K562 (cell line): ENCODE measurements at regions not wholly inside any gene's neighbourhood (a gene's known extent, or its start where the extent isn't known, plus 50 kb on each side); places are given as distances from the start of the nearest gene placed in this dataset.

Source experiments
- ATAC-seq: fragments of 200-7000 bp; cut with Tn5 transposase; 3 replicates; pipeline ENCODE4 v1.9.1; 2020; ENCODE audit warnings: moderate library complexity
- BruUV-seq: library from RNA; stranded (reverse); fragments of 400-500 nt; replicated peaks from 2 replicates; lab custom pipeline; 2021; lab: Mats Ljungman, UMichigan
- CTCF ChIA-PET: fragments of 300-600 bp; formaldehyde crosslinking; extraction: SDS; loops from one replicate; lab custom pipeline; 2021; ENCODE audit warnings: low intra/inter-chr PET ratio; lab: Yijun Ruan, JAX
- POLR2A ChIA-PET: fragments of 300-600, 350-650 bp; sonication (Branson Sonifier 250); formaldehyde crosslinking; extraction: SDS; loops from one replicate; lab custom pipeline; 2021; ENCODE audit warnings: antibody characterized with exemption, inconsistent platforms; lab: Yijun Ruan, JAX
- DNase-seq, 4 experiments: peaks; one replicate each; pipeline versions ENCODE4 v3.0.0 to v3.0.0-alpha.2; 2011 to 2018; ENCODE audit warnings: low spot score in 3 of 4, mixed read lengths in 3 of 4; ENCODE audit errors: extremely low read depth in 1 of 4
- FAIRE-seq: peaks from 2 replicates; lab custom pipeline; 2011; peaks lifted over from hg19 to GRCh38; lab: Jason Lieb, UNC
- H2AFZ ChIP-seq: 2 replicates; pipeline ENCODE4 v1.6.0; 2011; ENCODE audit warnings: low read depth, low read length, control low read depth, inconsistent platforms
- H3K27ac ChIP-seq: fragments of 200-600 bp; 3 replicates; pipeline ENCODE4 v1.8.0; 2011; ENCODE audit warnings: low read depth, mild to moderate bottlenecking, control low read depth, inconsistent platforms, low read length, moderate library complexity, mixed read lengths; ENCODE audit errors: extremely low read depth
- H3K27me3 ChIP-seq, 2 experiments: fragments of 300-600 bp in 1 of 2; 2 replicates in 1 of 2; 3 replicates in 1 of 2; pipeline versions ENCODE4 v1.6.0 to v1.8.0; 2011; ENCODE audit warnings: inconsistent platforms in 2 of 2, low read length in 2 of 2, mild to moderate bottlenecking in 1 of 2, mixed read lengths in 1 of 2, moderate library complexity in 1 of 2; ENCODE audit not compliant: control insufficient read depth in 2 of 2, insufficient read depth in 2 of 2
- H3K36me3 ChIP-seq: fragments of 300-600 bp; 3 replicates; pipeline ENCODE4 v1.8.0; 2011; ENCODE audit warnings: mild to moderate bottlenecking, low read length, inconsistent platforms; ENCODE audit not compliant: control insufficient read depth, insufficient read depth
- H3K4me1 ChIP-seq, 2 experiments: fragments of 200-600 bp in 1 of 2; replicated peaks in 1 of 2; 2 replicates in 1 of 2; 3 replicates in 1 of 2; pipeline versions ENCODE4 v1.5.1 to v1.8.0; 2011; ENCODE audit warnings: inconsistent platforms in 2 of 2, low read length in 2 of 2, mild to moderate bottlenecking in 1 of 2, mixed read lengths in 1 of 2, moderate library complexity in 1 of 2; ENCODE audit not compliant: control insufficient read depth in 2 of 2, insufficient read depth in 2 of 2
- H3K4me2 ChIP-seq: 2 replicates; pipeline ENCODE4 v1.6.1; 2011; ENCODE audit warnings: low read length, control low read depth, inconsistent platforms, mixed read lengths; ENCODE audit not compliant: insufficient read depth
- H3K4me3 ChIP-seq: fragments of 200-600 bp; sonication (generic), shearing (Covaris generic); 2 replicates; pipeline ENCODE4 v1.5.1; 2016; ENCODE audit warnings: control low read depth, inconsistent platforms
- H3K79me2 ChIP-seq: fragments of 200-600 bp; 3 replicates; pipeline ENCODE4 v1.8.0; 2011; ENCODE audit warnings: low read length, inconsistent platforms; ENCODE audit not compliant: control insufficient read depth, insufficient read depth
- H3K9ac ChIP-seq, 2 experiments: 2 replicates each; pipeline versions ENCODE4 v1.6.0 to v1.6.1; 2011; ENCODE audit warnings: low read depth in 2 of 2, low read length in 2 of 2, control low read depth in 1 of 2, inconsistent platforms in 1 of 2, mild to moderate bottlenecking in 1 of 2, mixed read lengths in 1 of 2; ENCODE audit not compliant: insufficient read depth in 1 of 2
- H3K9me1 ChIP-seq: one replicate; pipeline ENCODE4 v1.6.0; 2011; ENCODE audit warnings: inconsistent platforms, mild to moderate bottlenecking, low read length, moderate library complexity; ENCODE audit not compliant: control insufficient read depth, insufficient read depth
- H3K9me3 ChIP-seq: replicated peaks from 2 replicates; pipeline ENCODE4 v1.5.1; 2011; ENCODE audit warnings: low read depth, low read length, inconsistent platforms; ENCODE audit not compliant: control insufficient read depth, insufficient read depth
- H4K20me1 ChIP-seq: replicated peaks from 2 replicates; pipeline ENCODE4 v1.6.1; 2011; ENCODE audit warnings: low read length, inconsistent platforms, mixed read lengths; ENCODE audit not compliant: control insufficient read depth, insufficient read depth
- CHD2 ChIP-seq: IDR thresholded peaks from 2 replicates; pipeline ENCODE4 v1.6.1; 2011; ENCODE audit warnings: low read depth, low read length
- CTCF ChIP-seq, 3 experiments: IDR thresholded peaks in 2 of 3; conservative IDR thresholded peaks in 1 of 3; 2 replicates each; pipeline ENCODE4 v1.5.1; 2011 to 2012; ENCODE audit warnings: low read length in 3 of 3, mild to moderate bottlenecking in 3 of 3, control low read depth in 2 of 3, improper control_type of control experiment in 1 of 3, inconsistent platforms in 1 of 3, low read depth in 1 of 3, mixed read lengths in 1 of 3, moderate library complexity in 1 of 3; ENCODE audit not compliant: insufficient read depth in 2 of 3
- E4F1 ChIP-seq: fragments of 250-450 bp; sonication (Bioruptor Pico); IDR thresholded peaks from 2 replicates; pipeline ENCODE4 v1.5.0; 2021; ENCODE audit warnings: mild to moderate bottlenecking, borderline replicate concordance
- ELK1 ChIP-seq: sonication (generic); formaldehyde crosslinking; IDR thresholded peaks from 2 replicates; pipeline ENCODE4 v1.8.1; 2022; ENCODE audit warnings: missing genetic modification reagents
- HNRNPK ChIP-seq: fragments of 200-400 bp; formaldehyde crosslinking; IDR thresholded peaks from one replicate; pipeline ENCODE4 v1.6.1; 2018; ENCODE audit warnings: mild to moderate bottlenecking, low read depth, low read length; ENCODE audit not compliant: poor library complexity, severe bottlenecking
- KDM4B ChIP-seq, 2 experiments: fragments of 450-650 bp in 1 of 2; sonication (generic) in 1 of 2; IDR thresholded peaks; 2 replicates each; pipeline ENCODE4 v1.6.1; 2016 to 2017; ENCODE audit warnings: borderline replicate concordance in 2 of 2, antibody characterized with exemption in 1 of 2, low read depth in 1 of 2, mild to moderate bottlenecking in 1 of 2
- LEF1 ChIP-seq: fragments of 450-650 bp; IDR thresholded peaks from 2 replicates; pipeline ENCODE4 v1.6.1; 2016; ENCODE audit warnings: mild to moderate bottlenecking
- PCBP2 ChIP-seq: fragments of 200-400 bp; formaldehyde crosslinking; IDR thresholded peaks from 2 replicates; pipeline ENCODE4 v1.6.1; 2018; ENCODE audit warnings: low read length, low read depth, mild to moderate bottlenecking, moderate library complexity; ENCODE audit not compliant: poor library complexity, severe bottlenecking
- RBBP5 ChIP-seq: fragments of 200-600 bp; sonication (generic); IDR thresholded peaks from 2 replicates; pipeline ENCODE4 v1.6.1; 2012; ENCODE audit warnings: borderline replicate concordance, mild to moderate bottlenecking, low read length, control low read depth, inconsistent platforms; ENCODE audit not compliant: insufficient read depth, poor library complexity, severe bottlenecking
- WGBS: fragments of 100-300 bp; shearing (Covaris generic); methylation state at CpG from one replicate; pipeline ENCODE4 v1.1.6; 2016; ENCODE audit warnings: low coverage, mixed read lengths; ENCODE audit not compliant: insufficient coverage; ENCODE audit errors: missing lambda C conversion rate; 5-methylcytosine and 5-hydroxymethylcytosine counted together
- in situ Hi-C: fragments of 300-500 bp; cut with MboI; formaldehyde crosslinking; loops from 4 replicates; pipeline ENCODE4 v1.15.0; 2018; ENCODE audit warnings: inconsistent platforms, mixed read lengths
- intact Hi-C: fragments of 100-400 bp; cut with micrococcal nuclease; formaldehyde crosslinking; loops from 2 replicates; pipeline ENCODE4 v1.14.2; 2022

GRCh38 chr5:106019261-106019660, 1651.5 kb downstream of the EFNA5 start:
- ChIA-PET POLR2A (interaction anchor here (0.8 kb wide), 1 partner anchor 256 kb away, joined by 3 read pairs; no protein-coding TSS in a partner anchor), CTCF (no interaction called here)
- in situ Hi-C loops, result no loop called here
- H4K20me1 ChIP-seq, result no peaks in the 10 kb centered on the region
- TF ChIP-seq KDM4B (IDR thresholded peaks at IDR 0.05; ENCODE audit: borderline replicate concordance in 2 of 2, low read depth in 1 of 2), result no peak
- no peak for TF ChIP-seq RBBP5
- ATAC-seq (no peak), DNase-seq (no peak), FAIRE-seq (no peak)
- H3K9ac ChIP-seq, result no peak overlapping the region
- no peaks in the 10 kb centered on the region for H3K79me2 ChIP-seq
- H3K27ac ChIP-seq, result no peak overlapping the region
- no peaks in the 10 kb centered on the region for H3K9me3 ChIP-seq
- H3K4me2 ChIP-seq, result no peak overlapping the region
- no peak overlapping the region for H3K4me3 ChIP-seq
- BruUV-seq, result no TSS peak
- no peaks in the 10 kb centered on the region for H3K36me3 ChIP-seq
- no peaks in the 10 kb centered on the region for H3K27me3 ChIP-seq
- H3K9me1 ChIP-seq, result no peaks in the 10 kb centered on the region
- intact Hi-C loops, result no loop called here
- H2AFZ ChIP-seq, result no peak overlapping the region
- no peaks in the 10 kb centered on the region for H3K4me1 ChIP-seq

DNA sequence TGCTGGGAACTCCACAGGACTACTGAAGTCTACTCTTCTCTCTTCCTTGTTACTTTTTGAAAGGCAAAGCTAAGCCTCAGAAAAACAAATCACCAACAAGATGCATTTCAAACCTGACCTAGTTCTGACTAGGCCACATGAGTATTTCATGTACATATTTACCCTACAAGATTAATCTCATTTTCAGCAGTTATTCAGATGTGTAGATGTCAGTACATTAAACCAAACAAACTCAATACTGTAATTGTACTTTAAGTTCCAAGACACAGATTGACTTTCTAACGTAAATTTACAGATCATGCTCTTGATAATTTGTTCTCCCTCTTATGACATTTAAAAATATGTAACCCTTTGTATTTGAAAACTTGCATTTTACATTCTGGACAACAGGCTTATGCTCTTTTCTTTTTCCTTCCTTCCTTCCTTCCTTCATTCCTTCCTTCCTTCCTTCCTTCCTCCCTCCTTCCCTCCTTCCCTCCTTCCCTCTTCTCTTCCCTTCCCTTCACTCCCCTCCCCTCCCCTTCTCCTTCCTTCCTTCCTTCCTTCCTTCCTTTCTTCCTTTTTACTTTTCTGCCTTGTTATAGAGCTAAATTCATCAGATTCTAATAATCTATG, 1653.4 kb downstream of the EFNA5 start:
- H3K4me1 ChIP-seq, result no peaks in the 10 kb centered on the region
- no peak overlapping the region for H3K9ac ChIP-seq
- in situ Hi-C loops (no loop called here), intact Hi-C loops (no loop called here)
- ATAC-seq (no peak), DNase-seq (no peak), FAIRE-seq (no peak)
- H4K20me1 ChIP-seq, result no peaks in the 10 kb centered on the region
- ChIA-PET POLR2A (no interaction called here), CTCF (no interaction called here)
- no peaks in the 10 kb centered on the region for H3K9me3 ChIP-seq
- no peak overlapping the region for H3K27ac ChIP-seq
- no peak overlapping the region for H3K4me3 ChIP-seq
- H3K4me2 ChIP-seq, result no peak overlapping the region
- no peak overlapping the region for H2AFZ ChIP-seq
- no TSS peak for BruUV-seq
- H3K27me3 ChIP-seq, result no peaks in the 10 kb centered on the region
- no peaks in the 10 kb centered on the region for H3K9me1 ChIP-seq
- no peaks in the 10 kb centered on the region for H3K79me2 ChIP-seq
- WGBS, result 5% methylated on average over 1 of the region's 1 CpG
- H3K36me3 ChIP-seq, result no peaks in the 10 kb centered on the region
- TF ChIP-seq PCBP2, result peak; percentile 44
- no peak for TF ChIP-seq E4F1 (CRISPR knock-in tag)
- no peak for TF ChIP-seq CTCF (IDR thresholded peaks at IDR 0.05 in 2 of 3, conservative IDR thresholded peaks at IDR 0.05 in 1 of 3; ENCODE audit: insufficient read depth in 2 of 3, low read depth in 1 of 3, low read length in 3 of 3)
- TF ChIP-seq ELK1 (CRISPR knock-in tag), result no peak
- peak; percentile 47 for TF ChIP-seq HNRNPK
- no peak for TF ChIP-seq CHD2
- TF ChIP-seq LEF1, result no peak
